Stimulated activated naive B cell treated with anti-CD40 and anti-IgM and Interleukin-4, amounts not matched to agents 10 μg/mL and 1 μg/mL and 100 μg/mL, for 72 hours (primary cell): ENCODE measurements at regions not wholly inside any gene's neighbourhood (a gene's known extent, or its start where the extent isn't known, plus 50 kb on each side); places are given as distances from the start of the nearest gene placed in this dataset.
"Not testable (repeated sequence)": the region's sequence is repeated elsewhere in the genome, so short reads cannot be mapped to it uniquely, and the experiment has no call there.

Experiments
- ATAC-seq, 2 donors: fragments of 150-1000 bp; cut with Tn5 transposase; replicated peaks; 2 replicates each; pipeline ENCODE4 v1.10.0; 2021; ENCODE audit warnings: moderate library complexity in 1 of 2
- DNase-seq: peaks from one replicate; pipeline ENCODE4 v3.0.0; 2021
- H3K27ac Mint-ChIP-seq: one replicate; pipeline ENCODE4 v1.8.0; 2022; ENCODE audit warnings: mild to moderate bottlenecking, mixed read lengths
- H3K27me3 Mint-ChIP-seq, 2 donors: one replicate each; pipeline ENCODE4 v1.8.0; 2022; ENCODE audit warnings: mixed read lengths in 2 of 2
- H3K36me3 Mint-ChIP-seq, 2 donors: one replicate each; pipeline ENCODE4 v1.8.0; 2022; ENCODE audit warnings: mixed read lengths in 2 of 2, mild to moderate bottlenecking in 1 of 2
- H3K4me1 Mint-ChIP-seq, 2 donors: one replicate each; pipeline ENCODE4 v1.8.0; 2022; ENCODE audit warnings: mixed read lengths in 2 of 2, mild to moderate bottlenecking in 1 of 2
- H3K4me3 Mint-ChIP-seq, 2 donors: one replicate each; pipeline ENCODE4 v1.8.0; 2022; ENCODE audit warnings: mild to moderate bottlenecking in 2 of 2, mixed read lengths in 2 of 2, moderate library complexity in 1 of 2
- H3K9me3 Mint-ChIP-seq, 2 donors: one replicate each; pipeline ENCODE4 v1.8.0; 2022; ENCODE audit warnings: mixed read lengths in 2 of 2, mild to moderate bottlenecking in 1 of 2

GRCh38 chr10:90107581-90107980, 406.2 kb downstream of the KIF20B start:
- not testable (repeated sequence) for H3K4me1 Mint-ChIP-seq, H3K4me3 Mint-ChIP-seq, H3K9me3 Mint-ChIP-seq, H3K27me3 Mint-ChIP-seq, H3K36me3 Mint-ChIP-seq, ATAC-seq, H3K27ac Mint-ChIP-seq, DNase-seq

- Mint-ChIP-seq H3K27me3 (no peaks in the 10 kb centered on the region), H3K9me3 (peaks cover 4 to 10% of the 10 kb centered on the region in 2 donors), H3K4me1 (no peaks in the 10 kb centered on the region), H3K27ac (no peak overlapping the region), H3K36me3 (peaks cover 3 to 6% of the 10 kb centered on the region in 2 donors), H3K4me3 (no peak overlapping the region)
- DNase-seq: no peak
- peak; percentile 66 to 84 for ATAC-seq
These were observed 410.3 kb downstream of the KIF20B start for GRCh38 chr10:90111671-90112070.

- ATAC-seq: no peak
- no peak for DNase-seq
- Mint-ChIP-seq H3K9me3 (peaks cover 4 to 14% of the 10 kb centered on the region in 2 donors), H3K4me3 (no peak overlapping the region), H3K27ac (no peak overlapping the region), H3K36me3 (peaks cover 3 to 10% of the 10 kb centered on the region in 2 donors), H3K4me1 (no peaks in the 10 kb centered on the region), H3K27me3 (no peaks in the 10 kb centered on the region)
These were observed 411.3 kb downstream of the KIF20B start for GRCh38 chr10:90112681-90113080.

- H3K36me3 Mint-ChIP-seq: peaks cover 3 to 15% of the 10 kb centered on the region in 2 donors
- peaks cover 4 to 16% of the 10 kb centered on the region in 2 donors for H3K9me3 Mint-ChIP-seq
- ATAC-seq, H3K27ac Mint-ChIP-seq, H3K27me3 Mint-ChIP-seq, H3K4me3 Mint-ChIP-seq, DNase-seq, H3K4me1 Mint-ChIP-seq: not testable (repeated sequence)
These were observed 417.2 kb downstream of the KIF20B start for GRCh38 chr10:90118567-90118966.

GRCh38 chr10:90119631-90120280, 418.4 kb downstream of the KIF20B start:
- not testable (repeated sequence) for H3K27me3 Mint-ChIP-seq, H3K4me3 Mint-ChIP-seq, ATAC-seq, H3K4me1 Mint-ChIP-seq, DNase-seq, H3K27ac Mint-ChIP-seq
- Mint-ChIP-seq H3K36me3 (peaks cover 3 to 15% of the 10 kb centered on the region in 2 donors), H3K9me3 (peaks cover 4 to 12% of the 10 kb centered on the region in 2 donors)

GRCh38 chr10:90125456-90126255, 424.3 kb downstream of the KIF20B start:
- H3K27me3 Mint-ChIP-seq: no peaks in the 10 kb centered on the region
- peaks cover under 1 to 11% of the 10 kb centered on the region in 2 donors for H3K4me1 Mint-ChIP-seq
- H3K27ac Mint-ChIP-seq: no peak overlapping the region
- H3K36me3 Mint-ChIP-seq: no peaks in the 10 kb centered on the region
- no peak for DNase-seq
- ATAC-seq: no peak
- peaks cover 0 to 5% of the 10 kb centered on the region in 2 donors for H3K9me3 Mint-ChIP-seq
- no peak overlapping the region for H3K4me3 Mint-ChIP-seq

- H3K27me3 Mint-ChIP-seq: no peaks in the 10 kb centered on the region
- no peaks in the 10 kb centered on the region for H3K36me3 Mint-ChIP-seq
- H3K27ac Mint-ChIP-seq: no peak overlapping the region
- no peak for DNase-seq
- peaks cover 2 to 17% of the 10 kb centered on the region in 2 donors for H3K4me1 Mint-ChIP-seq
- no peak overlapping the region for H3K4me3 Mint-ChIP-seq
- ATAC-seq: no peak
- peaks cover 1 to 6% of the 10 kb centered on the region in 2 donors for H3K9me3 Mint-ChIP-seq
These were observed 424.8 kb downstream of the KIF20B start for GRCh38 chr10:90126256-90126595.

- ATAC-seq (peak; percentile 87 to 89), DNase-seq (peak; percentile 28)
- H3K9me3 Mint-ChIP-seq: peaks cover 6 to 15% of the 10 kb centered on the region in 2 donors
- no peak overlapping the region for H3K4me3 Mint-ChIP-seq
- H3K4me1 Mint-ChIP-seq: peaks cover 2 to 19% of the 10 kb centered on the region in 2 donors
- H3K27ac Mint-ChIP-seq: peak overlapping the region; percentile 42
- H3K36me3 Mint-ChIP-seq: peaks cover under 1 to 4% of the 10 kb centered on the region in 2 donors
- H3K27me3 Mint-ChIP-seq: no peaks in the 10 kb centered on the region
These were observed 429.1 kb downstream of the KIF20B start for GRCh38 chr10:90130321-90131086.

- no peak overlapping the region for H3K27ac Mint-ChIP-seq
- H3K36me3 Mint-ChIP-seq: peaks cover 10 to 11% of the 10 kb centered on the region in 2 donors
- DNase-seq (no peak), ATAC-seq (no peak)
- no peaks in the 10 kb centered on the region for H3K27me3 Mint-ChIP-seq
- peaks cover 19 to 28% of the 10 kb centered on the region in 2 donors for H3K9me3 Mint-ChIP-seq
- H3K4me1 Mint-ChIP-seq: peaks cover 2 to 19% of the 10 kb centered on the region in 2 donors
- no peak overlapping the region for H3K4me3 Mint-ChIP-seq
These were observed 432.2 kb downstream of the KIF20B start for GRCh38 chr10:90133606-90134005.

GRCh38 chr10:90136731-90137316, 435.4 kb downstream of the KIF20B start:
- peaks cover 20 to 30% of the 10 kb centered on the region in 2 donors for H3K9me3 Mint-ChIP-seq
- H3K4me1 Mint-ChIP-seq: no peaks in the 10 kb centered on the region
- no peak for DNase-seq
- no peak overlapping the region for H3K4me3 Mint-ChIP-seq
- H3K27me3 Mint-ChIP-seq: no peaks in the 10 kb centered on the region
- ATAC-seq: no peak
- H3K36me3 Mint-ChIP-seq: peaks cover 14 to 28% of the 10 kb centered on the region in 2 donors
- H3K27ac Mint-ChIP-seq: no peak overlapping the region

GRCh38 chr10:90138844-90139243, 437.5 kb downstream of the KIF20B start:
- Mint-ChIP-seq H3K36me3 (peaks cover 14 to 25% of the 10 kb centered on the region in 2 donors), H3K27me3 (no peaks in the 10 kb centered on the region), H3K4me1 (no peaks in the 10 kb centered on the region), H3K27ac (no peak overlapping the region), H3K4me3 (no peak overlapping the region), H3K9me3 (peaks cover 20 to 26% of the 10 kb centered on the region in 2 donors)
- ATAC-seq (no peak), DNase-seq (no peak)

- Mint-ChIP-seq H3K27ac (no peak overlapping the region), H3K4me1 (no peaks in the 10 kb centered on the region), H3K4me3 (no peak overlapping the region), H3K9me3 (peaks cover 6 to 13% of the 10 kb centered on the region in 2 donors), H3K36me3 (peaks cover 4 to 17% of the 10 kb centered on the region in 2 donors), H3K27me3 (no peaks in the 10 kb centered on the region)
- no peak for DNase-seq
- no peak for ATAC-seq
These were observed 440.4 kb downstream of the KIF20B start for GRCh38 chr10:90141791-90142190.

GRCh38 chr10:90143937-90144336, 442.5 kb downstream of the KIF20B start:
- DNase-seq: no peak
- Mint-ChIP-seq H3K9me3 (peaks cover 5 to 7% of the 10 kb centered on the region in 2 donors), H3K4me3 (no peak overlapping the region), H3K27ac (no peak overlapping the region), H3K27me3 (no peaks in the 10 kb centered on the region), H3K4me1 (no peaks in the 10 kb centered on the region), H3K36me3 (peaks cover 4 to 17% of the 10 kb centered on the region in 2 donors)
- ATAC-seq: no peak
